Mesenteric fat pad (tissue), 1 donor: ENCODE measurements at regions not wholly inside any gene's neighbourhood (a gene's known extent, or its start where the extent isn't known, plus 50 kb on each side); places are given as distances from the start of the nearest gene placed in this dataset.

Experiments used
- DNase-seq: peaks from one replicate; pipeline ENCODE4 v3.0.0-alpha.2; 2020; ENCODE audit warnings: low spot score
- donor health status: DM: yes; HTN: yes; CAD: no.

- DNase-seq, result no peak
These were observed 256.9 kb upstream of the SESN3 start for GRCh38 chr11:95487938-95488337.

- no peak for DNase-seq
These were observed 256.4 kb upstream of the SESN3 start for GRCh38 chr11:95487391-95487790.

- DNase-seq, result no peak
These were observed 256.0 kb upstream of the SESN3 start for GRCh38 chr11:95486979-95487378.

GRCh38 chr11:95486466-95486865, 255.5 kb upstream of the SESN3 start:
- no peak for DNase-seq

- DNase-seq, result no peak
These were observed 254.3 kb upstream of the SESN3 start for GRCh38 chr11:95485115-95485900.

GRCh38 chr11:95483339-95483738, 252.3 kb upstream of the SESN3 start:
- DNase-seq, result no peak

- DNase-seq, result no peak
These were observed 247.0 kb upstream of the SESN3 start for GRCh38 chr11:95478003-95478402.

- no peak for DNase-seq
These were observed 238.3 kb upstream of the SESN3 start for GRCh38 chr11:95469258-95469657.

GRCh38 chr11:95466416-95466815, 235.4 kb upstream of the SESN3 start:
- DNase-seq, result no peak

GRCh38 chr11:95465887-95466286, 234.9 kb upstream of the SESN3 start:
- DNase-seq, result no peak

GRCh38 chr11:95461858-95462257, 230.9 kb upstream of the SESN3 start:
- no peak for DNase-seq

- no peak for DNase-seq
These were observed 230.3 kb upstream of the SESN3 start for GRCh38 chr11:95461348-95461747.

- DNase-seq, result no peak
These were observed 228.5 kb upstream of the SESN3 start for GRCh38 chr11:95459291-95460042.

GRCh38 chr11:95456714-95457491, 225.9 kb upstream of the SESN3 start:
- DNase-seq, result no peak

GRCh38 chr11:95455228-95455970, 224.4 kb upstream of the SESN3 start:
- no peak for DNase-seq

- DNase-seq, result no peak
These were observed 222.7 kb upstream of the SESN3 start for GRCh38 chr11:95453616-95454171.

- DNase-seq, result no peak
These were observed 220.7 kb upstream of the SESN3 start for GRCh38 chr11:95451682-95452081.

GRCh38 chr11:95451261-95451660, 220.3 kb upstream of the SESN3 start:
- DNase-seq, result no peak

GRCh38 chr11:95450547-95451123, 219.6 kb upstream of the SESN3 start:
- DNase-seq, result no peak

GRCh38 chr11:95445746-95446333, 214.8 kb upstream of the SESN3 start:
- DNase-seq, result no peak
